Activated CD8-positive, alpha-beta memory T cell treated with anti-CD3 and anti-CD28 coated beads, Interleukin-2, amount 50 U/mL, for 1 hour (primary cell): ENCODE measurements at regions not wholly inside any gene's neighbourhood (a gene's known extent, or its start where the extent isn't known, plus 50 kb on each side); places are given as distances from the start of the nearest gene placed in this dataset.
"Not testable (repeated sequence)": the region's sequence is repeated elsewhere in the genome, so short reads cannot be mapped to it uniquely, and the experiment has no call there.

Experiments
- DNase-seq: peaks from one replicate; pipeline ENCODE4 v3.0.0-alpha.2; 2020; ENCODE audit errors: extremely low read depth

DNA sequence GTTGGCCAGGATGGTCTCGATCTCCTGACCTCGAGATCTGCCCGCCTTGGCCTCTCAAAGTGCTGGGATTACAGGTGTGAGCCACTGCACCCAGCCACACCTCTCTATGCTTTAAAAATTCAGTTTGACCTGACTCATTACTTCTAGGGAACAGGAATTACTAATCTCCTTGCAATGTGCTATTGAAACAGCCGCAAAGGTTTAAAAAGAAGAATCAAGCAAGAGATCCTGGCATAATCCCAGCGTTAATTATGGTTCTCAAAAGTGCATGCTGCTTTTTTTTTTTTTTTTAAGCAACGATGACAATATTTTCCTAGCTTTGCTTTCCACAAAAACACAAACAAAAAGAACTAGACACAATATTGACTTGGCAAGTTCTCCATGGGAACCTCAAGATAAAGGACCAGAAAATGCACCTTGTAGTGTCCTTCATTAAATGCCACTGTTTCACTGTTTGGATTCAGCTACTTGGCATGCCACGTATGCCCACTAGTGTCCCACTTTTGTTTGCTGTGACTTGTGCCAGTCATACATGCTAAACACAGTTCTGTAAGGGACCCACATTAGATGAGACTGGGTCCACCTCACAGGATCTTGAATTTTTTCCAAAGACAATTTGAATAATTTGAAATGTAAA is 112.6 kb upstream of the PPARGC1A start:
- no peak for DNase-seq

DNA sequence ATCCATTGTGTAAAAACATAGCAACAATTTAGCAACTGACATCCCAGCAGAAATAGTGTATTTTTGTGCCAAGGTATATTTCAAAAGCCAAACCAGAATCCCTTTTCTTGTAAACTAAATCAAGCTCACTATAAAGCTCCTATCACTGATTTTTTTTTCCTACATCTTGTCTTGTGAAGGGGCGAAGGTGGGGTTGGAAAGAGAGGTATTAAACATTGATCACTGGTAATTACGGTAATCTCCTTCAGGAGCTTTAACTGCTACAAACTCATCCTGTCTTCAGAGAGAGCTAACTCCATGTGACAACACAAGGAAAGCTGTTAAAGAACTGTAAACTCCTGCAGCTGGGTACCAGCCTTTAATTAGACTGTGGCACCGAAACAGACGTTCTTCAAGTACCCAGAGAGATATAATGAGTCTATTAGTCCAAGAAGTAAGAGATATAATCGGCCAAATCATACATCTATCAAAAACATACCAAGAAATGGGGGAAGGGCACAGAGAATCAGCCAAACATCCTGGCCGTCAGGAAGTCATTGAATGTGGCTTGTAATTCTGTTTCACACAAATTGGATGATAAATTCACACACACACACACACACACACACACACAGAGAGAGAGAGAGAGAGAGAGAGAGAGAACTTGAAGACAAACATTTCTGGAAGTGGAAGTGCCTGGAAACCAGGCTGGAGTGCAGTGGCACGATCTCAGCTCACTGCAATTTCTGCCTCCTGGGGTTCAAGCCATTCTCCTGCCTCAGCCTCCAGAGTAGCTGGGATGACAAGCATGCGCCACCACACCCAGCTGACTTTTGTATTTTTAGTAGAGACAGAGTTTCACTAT is 111.9 kb upstream of the PPARGC1A start:
- DNase-seq, result no peak

DNA sequence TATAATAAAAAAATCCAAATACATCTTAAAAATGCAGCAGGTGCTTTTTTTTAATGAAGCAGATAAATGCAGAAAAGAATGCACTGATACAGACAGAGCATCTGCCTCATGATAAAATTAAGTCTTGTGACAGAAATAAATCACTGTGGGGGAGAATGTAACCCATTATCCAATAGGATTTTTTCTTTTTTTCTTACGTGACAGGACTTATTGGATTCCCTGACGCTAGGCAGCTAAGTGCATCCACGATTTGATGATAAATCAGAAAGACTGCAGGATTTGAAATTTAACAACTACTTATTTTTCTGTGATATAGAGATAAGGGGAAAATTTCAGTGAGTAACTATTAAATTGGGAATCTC is 110.6 kb upstream of the PPARGC1A start:
- no peak for DNase-seq

GRCh38 chr4:23999714-24000469 is 110.0 kb upstream of the PPARGC1A start:
- DNase-seq, result no peak

DNA sequence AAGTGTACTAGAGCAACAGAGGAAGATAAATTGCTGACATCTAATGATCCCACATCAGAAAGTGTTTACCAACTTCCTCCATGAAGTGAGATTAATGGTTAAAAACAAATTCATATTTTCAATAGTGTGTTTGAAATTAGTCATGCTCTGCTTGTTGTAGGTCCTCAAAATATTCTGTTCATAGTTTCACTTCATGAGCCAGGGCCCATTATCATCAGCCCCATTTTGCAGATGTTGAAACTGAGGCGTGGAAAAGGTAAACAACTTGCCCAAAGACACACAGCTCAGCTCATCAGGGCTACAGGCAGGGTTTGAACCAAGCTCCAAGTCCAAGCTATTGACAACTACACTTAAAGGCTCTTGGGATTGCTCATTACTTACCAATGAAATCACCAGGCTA is 103.5 kb upstream of the PPARGC1A start:
- no peak for DNase-seq

DNA sequence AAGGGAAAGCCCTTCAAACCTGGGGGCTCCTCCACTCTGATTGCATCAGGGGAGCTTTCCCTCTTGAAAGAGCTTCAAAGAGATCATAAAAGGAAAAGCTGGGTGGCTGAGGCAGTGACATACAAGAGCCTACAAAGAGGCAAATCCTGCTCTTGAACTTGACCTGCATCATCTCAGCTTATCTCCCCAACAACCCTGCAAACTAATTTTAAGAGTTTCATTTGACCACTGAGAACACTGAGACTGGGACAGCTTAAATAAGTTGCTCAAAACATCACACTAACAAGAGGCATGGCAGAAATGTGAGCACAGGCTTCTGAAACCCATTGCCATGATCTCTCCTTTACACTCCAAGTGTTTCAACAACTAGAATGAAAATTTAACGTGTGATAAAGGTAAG is 101.6 kb upstream of the PPARGC1A start:
- DNase-seq, result no peak

GRCh38 chr4:23986270-23986669 is 96.4 kb upstream of the PPARGC1A start:
- no peak for DNase-seq

DNA sequence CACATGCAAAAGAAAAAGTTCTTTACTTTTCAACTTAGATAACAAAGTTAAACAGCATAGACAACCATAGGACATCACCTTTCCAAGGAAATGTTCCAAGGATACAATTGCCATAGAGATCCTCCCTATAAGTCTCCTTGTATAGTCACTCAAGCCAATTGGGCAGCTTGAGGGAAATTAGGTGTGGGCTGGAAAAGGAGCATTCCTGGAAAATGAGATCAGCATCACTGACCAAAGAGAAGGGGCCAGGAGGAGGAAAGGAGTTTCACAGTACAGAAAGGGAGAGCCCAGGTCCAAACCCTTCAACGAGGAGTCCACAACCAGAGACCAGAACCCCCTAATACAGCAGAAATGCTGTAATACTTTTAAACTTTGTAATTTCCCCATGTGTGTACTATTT is 91.5 kb upstream of the PPARGC1A start:
- no peak for DNase-seq

DNA sequence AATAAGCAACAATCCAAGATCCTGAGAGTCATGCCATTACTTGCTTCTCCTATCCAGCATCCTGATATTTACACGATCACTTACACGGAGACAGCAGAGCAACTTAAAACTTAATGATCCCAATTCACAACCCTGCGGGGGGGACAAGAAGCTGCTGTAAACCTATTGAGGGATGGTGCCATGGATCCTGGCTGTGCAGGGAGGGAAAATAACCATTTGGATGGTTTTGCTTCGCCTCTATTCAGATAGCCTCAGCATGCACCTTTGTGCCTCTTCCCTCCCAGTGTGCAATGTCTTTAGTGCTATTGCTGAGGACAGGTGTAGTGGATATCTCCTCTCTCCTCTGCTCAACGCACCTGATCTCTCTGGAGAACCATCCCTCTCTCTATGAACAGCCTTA is 89.7 kb upstream of the PPARGC1A start:
- DNase-seq, result no peak

DNA sequence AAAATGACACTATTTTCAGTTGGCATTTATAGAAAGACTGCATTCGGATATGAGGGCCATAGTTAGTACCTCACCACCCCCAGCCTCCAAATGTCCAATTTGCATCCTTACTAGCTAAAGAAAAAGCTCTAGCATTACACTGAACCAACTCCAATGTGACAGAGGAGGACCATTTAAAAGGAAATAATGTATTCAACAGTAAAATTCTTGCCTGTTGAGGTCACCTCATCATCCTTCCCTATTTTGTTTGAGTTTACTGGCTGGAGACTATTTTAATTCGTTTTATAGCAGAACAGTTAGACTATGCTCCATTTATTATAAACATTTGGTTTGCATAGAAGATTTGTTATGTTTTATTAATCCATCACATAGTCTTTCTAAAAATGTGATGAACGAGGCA is 88.2 kb upstream of the PPARGC1A start:
- no peak for DNase-seq

GRCh38 chr4:23976423-23976822 is 86.6 kb upstream of the PPARGC1A start:
- no peak for DNase-seq

- DNase-seq, result no peak
Observed at GRCh38 chr4:23973308-23973855, 83.5 kb upstream of the PPARGC1A start.

DNA sequence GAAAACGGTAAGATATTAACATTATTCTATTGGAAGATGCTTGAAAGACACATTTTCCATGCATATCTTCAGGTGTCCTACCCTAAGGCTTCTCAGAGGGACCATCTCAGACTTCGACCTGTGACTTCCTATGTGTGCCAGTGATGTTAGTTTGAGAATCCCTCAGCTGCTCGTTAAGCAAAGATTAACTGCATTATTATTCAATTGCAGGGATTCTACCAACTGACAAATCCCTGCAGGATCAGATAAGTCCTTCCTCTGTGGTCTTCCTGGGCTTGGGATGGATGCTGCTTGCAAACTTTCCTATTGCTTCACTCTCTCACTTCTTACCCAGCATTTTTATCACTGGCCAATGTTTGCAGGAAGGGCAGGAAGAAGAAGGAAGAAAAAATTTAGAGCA is 83.0 kb upstream of the PPARGC1A start:
- DNase-seq, result no peak

DNA sequence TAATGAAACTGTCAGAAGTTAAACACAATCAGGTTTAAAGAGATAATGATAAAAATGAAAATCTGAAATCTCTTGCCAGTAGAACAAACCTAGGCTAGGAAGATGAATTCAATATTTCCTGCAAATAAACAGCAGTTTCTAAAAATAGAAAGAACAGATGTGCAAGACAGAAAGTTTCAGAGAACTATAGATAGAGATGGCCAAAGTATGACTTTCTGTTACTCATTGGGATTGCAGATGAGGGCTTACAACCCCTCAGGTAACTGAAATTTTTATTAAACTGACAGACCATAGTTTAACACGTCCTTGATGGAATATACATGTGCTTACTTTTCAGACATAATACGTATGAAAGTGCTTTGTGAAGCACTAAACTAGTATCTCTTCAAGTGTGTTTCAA is 82.3 kb upstream of the PPARGC1A start:
- DNase-seq, result no peak

GRCh38 chr4:23970201-23970850 is 80.5 kb upstream of the PPARGC1A start:
- no peak for DNase-seq

GRCh38 chr4:23969635-23970145 is 79.8 kb upstream of the PPARGC1A start:
- DNase-seq, result no peak

GRCh38 chr4:23967281-23967680 is 77.4 kb upstream of the PPARGC1A start:
- no peak for DNase-seq

- DNase-seq, result no peak
Observed at GRCh38 chr4:23966725-23967124, 76.9 kb upstream of the PPARGC1A start.

DNA sequence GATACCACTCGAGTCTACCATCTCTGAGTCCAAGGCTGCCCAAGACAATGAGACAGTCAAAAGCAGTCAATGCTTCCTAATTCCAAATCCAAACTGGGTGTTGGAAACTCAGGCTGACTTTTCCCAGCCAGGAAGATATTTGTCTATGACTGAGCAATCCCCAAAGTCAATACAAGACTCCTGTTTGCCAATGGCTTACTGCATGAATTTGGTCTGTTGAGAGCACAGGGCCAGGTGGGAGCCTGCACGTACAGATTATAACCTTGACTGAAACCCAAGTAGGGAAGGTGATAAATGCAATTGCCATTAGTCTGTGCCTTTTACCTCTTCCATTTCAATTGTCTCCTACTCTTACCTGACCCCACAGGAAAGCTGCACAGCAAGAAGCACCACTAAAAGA is 72.6 kb upstream of the PPARGC1A start:
- DNase-seq, result no peak

GRCh38 chr4:23961395-23961794 is 71.5 kb upstream of the PPARGC1A start:
- DNase-seq, result not testable (repeated sequence)

DNA sequence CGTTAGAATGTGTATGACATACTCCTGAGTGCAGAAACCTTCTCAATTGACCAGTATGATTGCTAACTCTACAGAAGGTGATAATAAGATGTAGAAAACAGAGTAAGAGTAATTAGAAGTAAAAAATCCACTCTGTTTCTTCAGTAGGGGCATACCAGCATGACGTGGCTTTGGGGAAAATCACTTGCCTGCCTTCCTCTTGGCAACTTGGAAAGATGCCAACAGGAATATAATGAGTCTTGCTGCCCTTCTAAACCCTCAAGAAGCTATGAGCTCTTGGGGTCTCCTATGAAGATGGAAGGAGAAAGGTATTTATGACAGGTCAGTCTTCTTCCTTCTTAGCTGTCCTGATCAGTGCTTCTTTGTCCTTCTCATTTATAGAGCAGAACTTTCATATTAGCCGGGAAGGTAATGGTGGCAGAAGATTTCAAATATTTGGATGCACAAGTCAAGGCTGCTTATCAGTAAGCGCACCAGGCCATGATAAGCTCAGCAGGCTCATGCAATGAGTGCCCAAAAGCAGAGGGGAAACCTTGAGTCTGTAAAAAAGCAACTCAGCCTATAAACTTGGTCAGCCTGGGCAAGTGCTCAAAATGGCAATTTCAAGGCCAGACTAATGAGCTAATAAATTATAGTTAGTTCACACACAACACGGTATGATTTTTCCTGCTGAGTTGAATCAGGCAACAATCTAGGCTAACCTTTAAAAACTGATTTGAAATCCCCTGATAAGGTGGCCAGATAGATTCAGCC is 69.7 kb upstream of the PPARGC1A start:
- DNase-seq, result no peak
